ENCODE measurements at regions not wholly inside any gene's neighbourhood (a gene's known extent, or its start where the extent isn't known, plus 50 kb on each side); places are given as distances from the start of the nearest gene placed in this dataset.

GRCh38 chr17:36742267-36743000 lies 141.1 kb downstream of the MRM1 start:
- TF ChIP-seq CTCF (IDR thresholded peaks at IDR 0.05) (no peak), POLR2A (IDR thresholded peaks at IDR 0.05) (no peak)
